HEK293 (cell line): ENCODE measurements at regions not wholly inside any gene's neighbourhood (a gene's known extent, or its start where the extent isn't known, plus 50 kb on each side); places are given as distances from the start of the nearest gene placed in this dataset.

Experiments used
- CTCF ChIA-PET: fragments of 350-600 bp; formaldehyde crosslinking; extraction: SDS; loops from one replicate; lab custom pipeline; 2021; ENCODE audit warnings: antibody characterized with exemption; lab: Yijun Ruan, JAX
- POLR2A ChIA-PET: fragments of 300-600 bp; formaldehyde crosslinking; extraction: SDS; loops from one replicate; lab custom pipeline; 2020; ENCODE audit warnings: antibody characterized with exemption, inconsistent platforms; lab: Yijun Ruan, JAX
- H3K27ac ChIP-seq: fragments of 200-500 bp; sonication (Bioruptor generic); 2 replicates; pipeline ENCODE4 v1.5.1; 2014; ENCODE audit warnings: low read depth, low read length, control low read depth, inconsistent platforms; ENCODE audit errors: extremely low read depth
- H3K36me3 ChIP-seq, 2 experiments: fragments of 200-500 bp in 1 of 2; sonication (Bioruptor generic) in 1 of 2; 1 replicate in 1 of 2; 2 replicates in 1 of 2; pipeline ENCODE4 v1.5.1; 2014 to 2017; ENCODE audit warnings: inconsistent platforms in 2 of 2, low read length in 2 of 2; ENCODE audit not compliant: control insufficient read depth in 2 of 2, insufficient read depth in 1 of 2
- H3K4me1 ChIP-seq: fragments of 200-500 bp; sonication (Bioruptor generic); 2 replicates; pipeline ENCODE4 v1.5.1; 2014; ENCODE audit warnings: mild to moderate bottlenecking, low read length, inconsistent platforms; ENCODE audit not compliant: control insufficient read depth, insufficient read depth
- H3K4me3 ChIP-seq: 2 replicates; pipeline ENCODE4 v1.5.1; 2011; ENCODE audit warnings: low read depth, mild to moderate bottlenecking, control low read depth, low read length, moderate library complexity
- H3K9me3 ChIP-seq: fragments of 200-500 bp; sonication (Bioruptor generic); 2 replicates; pipeline ENCODE4 v1.5.1; 2014; ENCODE audit warnings: low read depth, low read length, inconsistent platforms; ENCODE audit not compliant: control insufficient read depth, insufficient read depth
- ELK4 ChIP-seq: IDR thresholded peaks from 2 replicates; pipeline ENCODE4 v1.6.1; 2011; ENCODE audit warnings: mild to moderate bottlenecking, low read depth, low read length, borderline replicate concordance
- SALL2 ChIP-seq: fragments of 450-650 bp; formaldehyde crosslinking; IDR thresholded peaks from 2 replicates; pipeline ENCODE4 v1.5.0; 2017; ENCODE audit warnings: missing biosample characterization, mild to moderate bottlenecking, missing genetic modification characterization, borderline replicate concordance
- SETDB1 ChIP-seq: IDR thresholded peaks from one replicate; pipeline ENCODE4 v1.6.1; 2017; ENCODE audit warnings: mild to moderate bottlenecking, low read length, moderate library complexity, mixed read lengths; ENCODE audit not compliant: insufficient read length
- ZFP3 ChIP-seq: fragments of 450-650 bp; formaldehyde crosslinking; IDR thresholded peaks from 2 replicates; pipeline ENCODE4 v1.5.1; 2016; ENCODE audit warnings: low read depth, missing biosample characterization, missing genetic modification characterization
- ZFP37 ChIP-seq: fragments of 450-650 bp; formaldehyde crosslinking; IDR thresholded peaks from 2 replicates; pipeline ENCODE4 v1.5.1; 2016; ENCODE audit warnings: missing biosample characterization, missing genetic modification characterization
- ZIC2 ChIP-seq: fragments of 450-650 bp; formaldehyde crosslinking; IDR thresholded peaks from 2 replicates; pipeline ENCODE4 v1.5.1; 2016; ENCODE audit warnings: missing biosample characterization, missing genetic modification characterization
- ZNF146 ChIP-seq: fragments of 450-650 bp; formaldehyde crosslinking; IDR thresholded peaks from 2 replicates; pipeline ENCODE4 v1.5.1; 2016; ENCODE audit warnings: missing biosample characterization, missing genetic modification characterization
- ZNF23 ChIP-seq: fragments of 450-650 bp; formaldehyde crosslinking; IDR thresholded peaks from 2 replicates; pipeline ENCODE4 v1.5.1; 2016; ENCODE audit warnings: missing biosample characterization, missing genetic modification characterization, borderline replicate concordance
- ZNF266 ChIP-seq: fragments of 450-650 bp; formaldehyde crosslinking; IDR thresholded peaks from 2 replicates; pipeline ENCODE4 v1.5.1; 2016; ENCODE audit warnings: missing biosample characterization, missing genetic modification characterization, low read depth
- ZNF416 ChIP-seq: fragments of 450-650 bp; formaldehyde crosslinking; IDR thresholded peaks from 2 replicates; pipeline ENCODE4 v1.5.1; 2016; ENCODE audit warnings: missing biosample characterization, missing genetic modification characterization
- ZNF654 ChIP-seq: fragments of 450-650 bp; formaldehyde crosslinking; IDR thresholded peaks from 2 replicates; pipeline ENCODE4 v1.5.1; 2016; ENCODE audit warnings: low read depth, missing biosample characterization, missing genetic modification characterization
- ZNF76 ChIP-seq: fragments of 450-650 bp; formaldehyde crosslinking; IDR thresholded peaks from 2 replicates; pipeline ENCODE4; 2016; ENCODE audit warnings: low read depth, missing biosample characterization, missing genetic modification characterization, borderline replicate concordance
- ZNF791 ChIP-seq: fragments of 450-650 bp; formaldehyde crosslinking; IDR thresholded peaks from 2 replicates; pipeline ENCODE4 v1.5.1; 2016; ENCODE audit warnings: missing biosample characterization, missing genetic modification characterization
- TF ChIP-seq, protein P1 (sequence below): fragments of 450-650 bp; formaldehyde crosslinking; IDR thresholded peaks from 2 replicates; pipeline ENCODE4 v1.5.1; 2016; ENCODE audit warnings: missing biosample characterization, missing genetic modification characterization
- TF ChIP-seq, protein P2 (sequence below): fragments of 450-650 bp; formaldehyde crosslinking; IDR thresholded peaks from 2 replicates; pipeline ENCODE4 v1.5.1; 2016; ENCODE audit warnings: missing biosample characterization, missing genetic modification characterization
- TF ChIP-seq, protein P3 (sequence below): fragments of 450-650 bp; IDR thresholded peaks from 2 replicates; pipeline ENCODE4 v1.5.1; 2018; ENCODE audit warnings: missing biosample characterization, missing genetic modification characterization
- TF ChIP-seq, protein P4 (sequence below): fragments of 450-650 bp; formaldehyde crosslinking; IDR thresholded peaks from 2 replicates; pipeline ENCODE4 v1.5.1; 2016; ENCODE audit warnings: missing biosample characterization, missing genetic modification characterization, borderline replicate concordance
- TF ChIP-seq, protein P5 (sequence below): fragments of 450-650 bp; formaldehyde crosslinking; IDR thresholded peaks from 2 replicates; pipeline ENCODE4 v1.5.1; 2016; ENCODE audit warnings: missing biosample characterization, missing genetic modification characterization, low read depth
- TF ChIP-seq, protein P6 (sequence below): fragments of 450-650 bp; formaldehyde crosslinking; IDR thresholded peaks from 2 replicates; pipeline ENCODE4 v1.5.1; 2016; ENCODE audit warnings: missing biosample characterization, missing genetic modification characterization

DNA sequence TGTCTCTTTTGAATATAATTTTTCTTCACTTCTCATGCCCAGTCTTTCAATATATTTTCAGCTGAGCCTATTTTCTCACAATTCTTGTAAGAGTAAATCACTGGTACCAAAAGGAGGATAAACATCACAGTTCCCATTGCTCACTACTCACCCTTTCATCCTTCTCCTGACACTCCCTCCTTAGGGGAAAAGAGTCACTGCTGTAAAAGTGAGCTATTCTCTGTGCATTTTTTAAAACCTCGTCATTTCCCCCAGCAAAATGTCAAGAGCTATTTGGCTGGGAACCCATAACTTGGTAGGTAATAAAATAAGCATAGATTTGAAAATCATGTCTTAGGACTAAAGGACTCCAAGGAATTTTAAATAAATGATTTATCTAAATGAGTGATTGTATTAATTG lies 340.1 kb upstream of the GYPC start:
- TF ChIP-seq ZNF76 (tag by site-specific recombination) (no peak), ZFP3 (tag by site-specific recombination) (no peak), ZNF416 (tag by site-specific recombination) (no peak), ZNF266 (tag by site-specific recombination) (no peak), SETDB1 (no peak), ZNF791 (tag by site-specific recombination) (no peak)
- TF ChIP-seq, protein P1, sequence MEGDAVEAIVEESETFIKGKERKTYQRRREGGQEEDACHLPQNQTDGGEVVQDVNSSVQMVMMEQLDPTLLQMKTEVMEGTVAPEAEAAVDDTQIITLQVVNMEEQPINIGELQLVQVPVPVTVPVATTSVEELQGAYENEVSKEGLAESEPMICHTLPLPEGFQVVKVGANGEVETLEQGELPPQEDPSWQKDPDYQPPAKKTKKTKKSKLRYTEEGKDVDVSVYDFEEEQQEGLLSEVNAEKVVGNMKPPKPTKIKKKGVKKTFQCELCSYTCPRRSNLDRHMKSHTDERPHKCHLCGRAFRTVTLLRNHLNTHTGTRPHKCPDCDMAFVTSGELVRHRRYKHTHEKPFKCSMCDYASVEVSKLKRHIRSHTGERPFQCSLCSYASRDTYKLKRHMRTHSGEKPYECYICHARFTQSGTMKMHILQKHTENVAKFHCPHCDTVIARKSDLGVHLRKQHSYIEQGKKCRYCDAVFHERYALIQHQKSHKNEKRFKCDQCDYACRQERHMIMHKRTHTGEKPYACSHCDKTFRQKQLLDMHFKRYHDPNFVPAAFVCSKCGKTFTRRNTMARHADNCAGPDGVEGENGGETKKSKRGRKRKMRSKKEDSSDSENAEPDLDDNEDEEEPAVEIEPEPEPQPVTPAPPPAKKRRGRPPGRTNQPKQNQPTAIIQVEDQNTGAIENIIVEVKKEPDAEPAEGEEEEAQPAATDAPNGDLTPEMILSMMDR (tag by site-specific recombination): no peak
- TF ChIP-seq, protein P2, sequence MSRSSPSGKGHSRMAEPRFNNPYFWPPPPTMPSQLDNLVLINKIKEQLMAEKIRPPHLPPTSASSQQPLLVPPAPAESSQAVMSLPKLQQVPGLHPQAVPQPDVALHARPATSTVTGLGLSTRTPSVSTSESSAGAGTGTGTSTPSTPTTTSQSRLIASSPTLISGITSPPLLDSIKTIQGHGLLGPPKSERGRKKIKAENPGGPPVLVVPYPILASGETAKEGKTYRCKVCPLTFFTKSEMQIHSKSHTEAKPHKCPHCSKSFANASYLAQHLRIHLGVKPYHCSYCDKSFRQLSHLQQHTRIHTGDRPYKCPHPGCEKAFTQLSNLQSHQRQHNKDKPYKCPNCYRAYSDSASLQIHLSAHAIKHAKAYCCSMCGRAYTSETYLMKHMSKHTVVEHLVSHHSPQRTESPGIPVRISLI (tag by site-specific recombination): no peak
- H3K4me1 ChIP-seq: no peaks in the 10 kb centered on the region
- H3K36me3 ChIP-seq: no peaks in the 10 kb centered on the region
- CTCF ChIA-PET: no interaction called here
- no peak overlapping the region for H3K4me3 ChIP-seq
- no peaks in the 10 kb centered on the region for H3K9me3 ChIP-seq
- H3K27ac ChIP-seq: no peak overlapping the region
- POLR2A ChIA-PET: no interaction called here

DNA sequence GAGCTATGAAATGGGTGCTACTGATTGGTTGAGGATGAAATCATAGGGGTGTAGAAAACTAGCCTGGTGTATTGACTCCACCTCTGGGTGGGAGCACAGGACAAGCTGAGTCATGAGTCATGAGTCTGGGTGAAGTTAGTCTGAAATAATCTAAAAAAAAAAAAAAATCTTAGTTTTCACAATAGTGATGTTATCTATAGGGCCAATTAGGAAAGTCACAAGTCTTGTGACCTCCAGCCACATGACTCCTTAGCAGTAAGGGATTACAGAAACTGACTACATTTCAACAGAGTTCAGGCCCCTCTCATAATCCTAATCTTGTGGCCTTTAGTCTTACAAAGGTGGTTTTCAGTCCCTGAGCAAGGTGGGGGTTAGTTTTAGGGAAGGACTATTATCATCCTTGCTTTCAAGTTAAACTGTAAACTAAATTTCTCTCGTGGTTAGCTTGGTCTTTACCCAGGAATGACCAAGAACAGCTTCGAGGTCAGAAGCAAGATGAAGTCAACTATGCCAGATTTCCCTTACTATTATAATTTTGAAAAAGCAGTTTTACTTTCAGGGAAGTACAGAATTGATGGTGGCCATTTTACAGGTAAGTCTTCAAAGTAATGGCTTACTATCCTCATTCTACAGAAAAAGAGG lies 338.0 kb upstream of the GYPC start:
- Histone ChIP-seq H3K4me3 (no peak overlapping the region), H3K27ac (no peak overlapping the region), H3K9me3 (no peaks in the 10 kb centered on the region), H3K36me3 (no peaks in the 10 kb centered on the region), H3K4me1 (no peaks in the 10 kb centered on the region)
- ChIA-PET POLR2A (interaction anchor here (0.7 kb wide), 1 partner anchor 9 kb away, joined by 4 read pairs; no protein-coding TSS in a partner anchor), CTCF (no interaction called here)
- TF ChIP-seq ELK4 (no peak), ZIC2 (tag by site-specific recombination) (no peak), ZNF416 (tag by site-specific recombination) (no peak), ZNF654 (tag by site-specific recombination) (no peak), ZNF146 (tag by site-specific recombination) (no peak), SALL2 (tag by site-specific recombination) (no peak), ZNF23 (tag by site-specific recombination) (no peak), ZFP37 (no peak)
- TF ChIP-seq, protein P3, sequence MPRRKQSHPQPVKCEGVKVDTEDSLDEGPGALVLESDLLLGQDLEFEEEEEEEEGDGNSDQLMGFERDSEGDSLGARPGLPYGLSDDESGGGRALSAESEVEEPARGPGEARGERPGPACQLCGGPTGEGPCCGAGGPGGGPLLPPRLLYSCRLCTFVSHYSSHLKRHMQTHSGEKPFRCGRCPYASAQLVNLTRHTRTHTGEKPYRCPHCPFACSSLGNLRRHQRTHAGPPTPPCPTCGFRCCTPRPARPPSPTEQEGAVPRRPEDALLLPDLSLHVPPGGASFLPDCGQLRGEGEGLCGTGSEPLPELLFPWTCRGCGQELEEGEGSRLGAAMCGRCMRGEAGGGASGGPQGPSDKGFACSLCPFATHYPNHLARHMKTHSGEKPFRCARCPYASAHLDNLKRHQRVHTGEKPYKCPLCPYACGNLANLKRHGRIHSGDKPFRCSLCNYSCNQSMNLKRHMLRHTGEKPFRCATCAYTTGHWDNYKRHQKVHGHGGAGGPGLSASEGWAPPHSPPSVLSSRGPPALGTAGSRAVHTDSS (tag by site-specific recombination): no peak
- TF ChIP-seq, protein P4, sequence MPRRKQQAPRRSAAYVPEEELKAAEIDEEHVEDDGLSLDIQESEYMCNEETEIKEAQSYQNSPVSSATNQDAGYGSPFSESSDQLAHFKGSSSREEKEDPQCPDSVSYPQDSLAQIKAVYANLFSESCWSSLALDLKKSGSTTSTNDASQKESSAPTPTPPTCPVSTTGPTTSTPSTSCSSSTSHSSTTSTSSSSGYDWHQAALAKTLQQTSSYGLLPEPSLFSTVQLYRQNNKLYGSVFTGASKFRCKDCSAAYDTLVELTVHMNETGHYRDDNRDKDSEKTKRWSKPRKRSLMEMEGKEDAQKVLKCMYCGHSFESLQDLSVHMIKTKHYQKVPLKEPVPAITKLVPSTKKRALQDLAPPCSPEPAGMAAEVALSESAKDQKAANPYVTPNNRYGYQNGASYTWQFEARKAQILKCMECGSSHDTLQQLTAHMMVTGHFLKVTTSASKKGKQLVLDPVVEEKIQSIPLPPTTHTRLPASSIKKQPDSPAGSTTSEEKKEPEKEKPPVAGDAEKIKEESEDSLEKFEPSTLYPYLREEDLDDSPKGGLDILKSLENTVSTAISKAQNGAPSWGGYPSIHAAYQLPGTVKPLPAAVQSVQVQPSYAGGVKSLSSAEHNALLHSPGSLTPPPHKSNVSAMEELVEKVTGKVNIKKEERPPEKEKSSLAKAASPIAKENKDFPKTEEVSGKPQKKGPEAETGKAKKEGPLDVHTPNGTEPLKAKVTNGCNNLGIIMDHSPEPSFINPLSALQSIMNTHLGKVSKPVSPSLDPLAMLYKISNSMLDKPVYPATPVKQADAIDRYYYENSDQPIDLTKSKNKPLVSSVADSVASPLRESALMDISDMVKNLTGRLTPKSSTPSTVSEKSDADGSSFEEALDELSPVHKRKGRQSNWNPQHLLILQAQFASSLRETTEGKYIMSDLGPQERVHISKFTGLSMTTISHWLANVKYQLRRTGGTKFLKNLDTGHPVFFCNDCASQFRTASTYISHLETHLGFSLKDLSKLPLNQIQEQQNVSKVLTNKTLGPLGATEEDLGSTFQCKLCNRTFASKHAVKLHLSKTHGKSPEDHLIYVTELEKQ (tag by site-specific recombination): no peak
- TF ChIP-seq, protein P5, sequence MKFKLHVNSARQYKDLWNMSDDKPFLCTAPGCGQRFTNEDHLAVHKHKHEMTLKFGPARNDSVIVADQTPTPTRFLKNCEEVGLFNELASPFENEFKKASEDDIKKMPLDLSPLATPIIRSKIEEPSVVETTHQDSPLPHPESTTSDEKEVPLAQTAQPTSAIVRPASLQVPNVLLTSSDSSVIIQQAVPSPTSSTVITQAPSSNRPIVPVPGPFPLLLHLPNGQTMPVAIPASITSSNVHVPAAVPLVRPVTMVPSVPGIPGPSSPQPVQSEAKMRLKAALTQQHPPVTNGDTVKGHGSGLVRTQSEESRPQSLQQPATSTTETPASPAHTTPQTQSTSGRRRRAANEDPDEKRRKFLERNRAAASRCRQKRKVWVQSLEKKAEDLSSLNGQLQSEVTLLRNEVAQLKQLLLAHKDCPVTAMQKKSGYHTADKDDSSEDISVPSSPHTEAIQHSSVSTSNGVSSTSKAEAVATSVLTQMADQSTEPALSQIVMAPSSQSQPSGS (tag by site-specific recombination): no peak
- TF ChIP-seq, protein P2 (tag by site-specific recombination): no peak
- TF ChIP-seq, protein P6, sequence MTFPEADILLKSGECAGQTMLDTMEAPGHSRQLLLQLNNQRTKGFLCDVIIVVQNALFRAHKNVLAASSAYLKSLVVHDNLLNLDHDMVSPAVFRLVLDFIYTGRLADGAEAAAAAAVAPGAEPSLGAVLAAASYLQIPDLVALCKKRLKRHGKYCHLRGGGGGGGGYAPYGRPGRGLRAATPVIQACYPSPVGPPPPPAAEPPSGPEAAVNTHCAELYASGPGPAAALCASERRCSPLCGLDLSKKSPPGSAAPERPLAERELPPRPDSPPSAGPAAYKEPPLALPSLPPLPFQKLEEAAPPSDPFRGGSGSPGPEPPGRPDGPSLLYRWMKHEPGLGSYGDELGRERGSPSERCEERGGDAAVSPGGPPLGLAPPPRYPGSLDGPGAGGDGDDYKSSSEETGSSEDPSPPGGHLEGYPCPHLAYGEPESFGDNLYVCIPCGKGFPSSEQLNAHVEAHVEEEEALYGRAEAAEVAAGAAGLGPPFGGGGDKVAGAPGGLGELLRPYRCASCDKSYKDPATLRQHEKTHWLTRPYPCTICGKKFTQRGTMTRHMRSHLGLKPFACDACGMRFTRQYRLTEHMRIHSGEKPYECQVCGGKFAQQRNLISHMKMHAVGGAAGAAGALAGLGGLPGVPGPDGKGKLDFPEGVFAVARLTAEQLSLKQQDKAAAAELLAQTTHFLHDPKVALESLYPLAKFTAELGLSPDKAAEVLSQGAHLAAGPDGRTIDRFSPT: no peak
